ENCODE measurements at regions not wholly inside any gene's neighbourhood (a gene's known extent, or its start where the extent isn't known, plus 50 kb on each side); places are given as distances from the start of the nearest gene placed in this dataset.

DNA sequence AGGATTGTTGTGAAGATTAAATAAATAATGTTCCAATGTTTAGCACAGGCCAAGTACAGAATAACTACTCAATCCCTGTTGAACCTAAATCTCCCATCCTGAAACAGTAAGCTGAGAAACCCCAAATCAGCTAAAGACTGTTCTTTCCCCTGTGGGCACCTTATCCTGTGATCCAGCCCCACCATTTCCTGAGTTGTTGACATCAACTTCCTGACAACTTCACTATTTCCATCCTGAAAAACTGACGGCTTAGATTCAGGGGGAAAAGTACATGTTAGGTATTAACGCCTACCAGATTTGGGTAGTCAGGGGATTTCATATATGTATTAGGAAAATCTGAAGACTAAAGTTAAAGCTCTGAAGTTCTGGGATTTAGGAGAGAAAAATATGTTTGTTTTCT is 51.7 kb upstream of the PALMD start:
- TF ChIP-seq GATA3 (IDR thresholded peaks at IDR 0.05; ENCODE audit: low read depth, low read length) = no peak
- TF ChIP-seq GATA2 (IDR thresholded peaks at IDR 0.05; ENCODE audit: low read depth, low read length) = no peak

All from SH-SY5Y (cell line).